GM03348 (cell line): ENCODE measurements at regions not wholly inside any gene's neighbourhood (a gene's known extent, or its start where the extent isn't known, plus 50 kb on each side); places are given as distances from the start of the nearest gene placed in this dataset.

ENCODE experiments used
- DNase-seq: peaks from one replicate; pipeline ENCODE4 v3.0.0; 2012; ENCODE audit warnings: low spot score

DNA sequence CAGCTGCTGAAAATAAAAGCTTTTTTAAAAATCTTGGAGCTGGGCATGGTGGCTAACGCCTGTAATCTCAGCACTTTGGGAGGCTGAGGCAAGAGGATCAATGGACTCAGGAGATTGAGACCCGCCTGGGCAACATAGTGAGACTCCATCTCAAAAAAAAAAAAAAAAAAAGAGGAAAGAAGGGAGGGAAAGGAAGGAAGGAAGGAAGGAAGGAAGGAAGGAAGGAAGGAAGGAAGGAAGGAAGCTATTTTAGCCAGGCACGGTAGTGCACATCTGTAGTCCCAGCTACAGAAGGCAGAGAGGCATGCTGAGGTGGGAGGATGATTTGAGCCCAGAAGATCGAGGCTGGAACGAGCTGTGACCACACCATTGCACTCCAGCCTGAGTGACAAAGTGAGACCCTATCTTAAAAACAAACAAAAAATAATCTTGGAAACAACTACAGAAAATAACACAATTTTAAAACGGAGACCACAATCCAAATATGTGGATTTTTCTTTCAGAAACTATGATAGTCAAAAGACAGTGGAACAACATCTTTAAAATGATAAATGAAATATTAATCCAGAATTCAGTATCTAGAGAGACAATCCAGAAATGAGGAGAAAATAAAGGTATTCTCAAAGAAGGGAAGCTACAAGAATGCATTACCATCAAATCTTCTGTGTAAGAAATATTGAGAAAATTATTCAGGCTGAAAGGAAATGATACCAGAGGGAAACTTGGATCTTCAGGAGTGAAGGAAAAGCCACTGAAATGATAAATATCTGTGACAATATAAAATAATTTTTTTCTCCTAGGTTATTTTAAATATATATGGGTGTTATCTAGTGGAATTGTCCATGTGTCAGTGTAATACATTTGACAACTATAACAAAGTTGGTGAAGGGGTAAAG is 182.0 kb downstream of the GPX5 start:
- DNase-seq = no peak

DNA sequence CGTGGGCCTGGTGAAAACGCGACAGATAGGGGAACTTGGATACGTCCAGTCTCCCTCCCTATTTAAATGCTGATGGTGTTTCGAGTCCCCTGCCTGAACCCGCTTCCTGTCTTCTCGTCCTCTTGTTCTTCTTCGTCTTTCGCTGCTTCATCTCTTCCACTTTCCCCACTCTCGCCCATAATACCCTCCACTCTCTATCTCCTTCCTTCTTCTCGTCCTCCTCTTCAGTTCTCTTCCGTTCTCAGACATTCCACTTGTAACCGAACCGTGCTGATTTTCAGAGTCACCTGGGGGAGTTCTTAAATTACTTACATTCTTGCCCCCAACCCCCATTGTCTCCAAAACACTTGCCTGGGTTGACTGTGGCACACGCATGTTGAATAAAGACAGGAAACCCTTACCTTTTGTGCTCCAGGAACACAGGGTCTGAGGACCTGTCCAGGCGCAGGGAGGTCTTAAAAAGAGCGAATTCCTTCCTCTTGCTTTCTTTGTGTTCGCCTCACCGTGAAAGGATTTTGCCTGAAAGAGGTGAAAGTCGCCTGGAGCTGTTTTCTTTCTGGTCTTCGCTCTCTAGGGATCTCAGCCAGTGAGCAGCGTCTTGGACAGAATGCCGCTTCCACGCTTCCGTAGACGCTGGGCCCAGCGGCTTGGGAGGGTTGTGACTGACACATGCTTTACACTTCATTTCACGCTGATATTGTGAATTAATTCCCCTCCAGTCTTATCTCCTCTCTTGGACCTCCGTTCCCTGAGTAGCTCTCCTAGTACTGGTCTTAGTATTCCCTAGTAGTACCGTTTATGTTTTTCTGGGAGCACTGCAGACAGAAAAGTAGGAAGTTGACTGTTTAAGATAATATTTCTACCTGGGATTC is 184.0 kb downstream of the GPX5 start:
- DNase-seq = no peak

- DNase-seq = no peak
These were observed 184.9 kb downstream of the GPX5 start for GRCh38 chr6:28710466-28711191.

DNA sequence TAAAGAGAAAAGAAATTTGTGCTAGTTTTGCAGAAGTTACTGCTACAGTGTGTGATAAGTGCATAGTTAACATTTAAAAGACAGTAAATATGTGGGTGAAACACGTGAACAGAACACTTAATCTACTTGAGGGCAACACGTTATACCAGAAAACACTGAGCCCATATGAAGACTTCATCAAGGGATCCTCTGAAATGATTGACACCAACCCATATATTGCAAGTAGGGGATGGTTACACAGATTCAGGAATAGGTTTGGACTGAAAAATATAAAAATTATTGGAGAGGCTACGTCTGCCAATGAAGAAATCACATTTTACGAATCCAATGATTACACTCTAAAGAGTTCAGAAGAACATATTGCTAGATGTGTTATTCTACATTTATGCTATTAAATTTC is 185.6 kb downstream of the GPX5 start:
- DNase-seq = no peak

DNA sequence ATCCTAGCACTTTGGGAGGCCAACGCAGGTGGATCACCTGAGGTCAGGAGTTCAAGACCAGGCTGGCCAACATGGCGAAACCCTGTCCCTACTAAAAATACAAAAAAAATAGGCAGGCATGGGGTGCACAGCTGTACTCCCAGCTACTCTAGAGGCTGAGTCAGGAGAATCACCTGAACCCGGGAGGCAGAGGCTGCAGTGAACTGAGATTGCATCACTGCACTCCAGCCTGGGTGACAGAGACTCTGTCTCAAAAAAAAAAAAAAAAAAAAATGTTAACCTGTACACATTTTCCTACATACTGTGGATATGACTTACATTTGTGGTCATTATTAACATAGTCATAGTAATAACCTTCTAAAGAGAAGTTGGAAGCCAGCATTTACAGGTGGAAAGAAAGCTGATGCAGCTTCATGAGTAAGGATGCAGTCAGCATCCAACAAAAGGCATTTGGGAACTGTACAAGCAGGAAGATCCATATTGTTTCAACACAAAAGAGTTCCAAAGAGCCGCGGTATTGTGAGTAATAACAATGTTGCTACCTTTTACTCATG is 186.2 kb downstream of the GPX5 start:
- no peak for DNase-seq

GRCh38 chr6:28712982-28713381 is 187.3 kb downstream of the GPX5 start:
- DNase-seq = no peak

DNA sequence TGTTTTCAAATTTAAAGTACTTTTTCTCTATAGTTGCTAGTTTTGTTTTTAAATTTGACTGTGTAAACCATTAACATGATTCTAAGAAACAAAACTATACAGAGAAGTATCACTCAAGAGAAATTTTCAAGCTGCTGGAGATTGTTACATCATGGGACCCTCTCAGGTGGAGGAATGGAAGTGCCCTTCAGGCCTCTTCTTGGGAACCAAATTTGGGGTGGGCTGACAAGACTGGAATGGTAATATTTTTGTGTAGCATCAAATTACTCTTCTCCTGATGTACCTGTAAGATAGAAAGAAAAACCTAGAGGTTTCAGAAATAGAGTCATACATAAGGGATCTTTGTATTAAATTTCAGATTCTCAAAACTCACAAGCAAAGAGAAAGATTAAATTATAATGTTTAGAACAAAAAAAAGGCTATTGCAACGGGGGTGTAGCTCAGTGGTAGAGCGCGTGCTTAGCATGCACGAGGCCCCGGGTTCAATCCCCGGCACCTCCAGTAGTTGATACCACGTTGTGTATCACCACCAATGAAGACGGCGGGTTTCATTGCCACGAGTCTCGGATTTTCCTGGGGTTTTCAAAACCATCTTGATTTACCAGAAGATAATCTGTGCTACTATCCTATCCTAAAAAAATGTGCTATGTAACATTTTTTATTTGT is 193.7 kb downstream of the GPX5 start:
- no peak for DNase-seq

DNA sequence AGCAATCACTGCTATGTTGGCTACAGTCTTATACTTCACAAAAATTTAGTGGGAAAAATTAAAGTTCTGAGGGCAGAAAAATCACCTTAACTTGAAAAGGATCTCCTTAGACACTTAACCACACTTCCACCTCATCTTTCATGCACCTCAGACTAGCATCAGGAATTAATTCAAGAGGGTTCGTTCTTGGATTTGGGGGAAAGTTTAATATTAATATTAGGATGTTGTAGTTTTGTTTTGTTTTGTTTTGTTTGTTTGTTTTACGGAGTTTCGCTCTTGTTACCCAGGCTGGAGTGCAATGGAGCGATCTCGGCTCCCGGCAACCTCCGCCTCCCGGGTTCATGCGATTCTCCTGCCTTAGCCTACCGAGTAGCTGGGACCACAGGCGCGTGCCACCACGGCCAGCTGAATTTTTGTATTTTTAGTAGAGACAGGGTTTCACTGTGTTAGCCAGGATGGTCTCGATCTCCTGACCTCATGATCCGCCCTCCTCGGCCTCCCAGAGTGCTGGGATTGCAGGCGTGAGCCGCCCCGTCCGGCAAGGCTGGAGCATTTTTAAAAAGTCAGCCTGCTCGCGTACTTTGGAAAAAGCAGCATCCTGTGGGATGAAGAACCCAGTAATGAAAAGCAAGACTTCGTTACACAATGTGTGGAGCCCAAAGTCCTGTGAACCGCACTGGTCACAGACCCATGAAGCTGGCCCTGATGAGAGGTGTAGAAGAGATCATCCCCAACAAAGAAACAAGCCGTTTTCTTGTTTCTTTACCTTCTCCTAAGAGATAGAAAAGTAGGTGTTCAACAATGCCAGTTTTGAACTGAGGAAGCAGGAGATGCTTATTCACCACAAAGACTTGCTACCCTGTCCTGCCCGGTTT is 194.9 kb downstream of the GPX5 start:
- no peak for DNase-seq

- DNase-seq = no peak
These were observed 195.7 kb downstream of the GPX5 start for GRCh38 chr6:28721372-28721771.

GRCh38 chr6:28724395-28724794 is 198.7 kb downstream of the GPX5 start:
- DNase-seq = no peak

DNA sequence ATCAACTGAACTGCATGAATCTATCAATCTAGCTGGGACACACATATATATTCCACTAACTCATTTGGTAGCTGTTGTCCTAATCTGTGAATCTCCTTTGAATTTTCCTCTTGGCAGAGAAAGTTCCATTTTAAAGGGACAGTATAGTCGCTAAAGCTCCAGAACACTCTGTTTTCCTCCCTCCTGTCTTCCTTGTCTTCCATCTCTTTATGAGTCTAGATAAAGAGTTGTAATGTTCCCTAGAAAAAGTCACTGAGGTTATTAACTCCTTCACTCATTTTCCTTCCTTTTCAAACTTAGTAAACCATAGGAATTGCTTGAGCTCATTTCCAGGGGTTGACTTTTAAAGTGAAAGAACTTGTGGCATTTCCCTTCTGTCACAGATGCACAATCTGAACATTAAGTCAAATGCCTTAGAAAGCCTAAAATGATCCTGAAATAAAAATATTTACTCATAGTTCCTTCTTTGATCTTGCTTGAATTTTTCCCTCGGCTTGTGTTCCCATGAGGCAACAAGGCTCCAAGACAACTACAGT is 198.4 kb downstream of the TRIM27 start:
- no peak for DNase-seq

DNA sequence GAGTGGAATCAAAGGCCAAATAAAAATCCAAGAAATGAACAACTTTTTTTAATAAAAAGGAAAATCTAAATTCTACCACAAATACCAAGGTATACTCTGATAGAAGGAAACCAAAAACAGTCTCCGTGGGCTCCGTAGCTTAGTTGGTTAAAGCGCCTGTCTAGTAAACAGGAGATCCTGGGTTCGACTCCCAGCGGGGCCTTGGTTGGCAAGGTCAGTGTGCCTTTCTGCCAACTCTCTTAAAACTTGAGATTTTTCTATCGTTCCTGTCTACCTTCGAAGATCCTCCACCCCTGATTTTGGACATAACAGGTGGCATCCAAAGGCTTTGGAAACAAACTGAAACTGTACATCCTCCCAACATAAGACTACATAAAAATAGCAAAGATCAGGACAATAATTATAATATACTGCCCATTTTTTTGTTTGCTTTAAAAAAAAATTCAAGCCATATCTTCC is 197.9 kb downstream of the TRIM27 start:
- DNase-seq = no peak

DNA sequence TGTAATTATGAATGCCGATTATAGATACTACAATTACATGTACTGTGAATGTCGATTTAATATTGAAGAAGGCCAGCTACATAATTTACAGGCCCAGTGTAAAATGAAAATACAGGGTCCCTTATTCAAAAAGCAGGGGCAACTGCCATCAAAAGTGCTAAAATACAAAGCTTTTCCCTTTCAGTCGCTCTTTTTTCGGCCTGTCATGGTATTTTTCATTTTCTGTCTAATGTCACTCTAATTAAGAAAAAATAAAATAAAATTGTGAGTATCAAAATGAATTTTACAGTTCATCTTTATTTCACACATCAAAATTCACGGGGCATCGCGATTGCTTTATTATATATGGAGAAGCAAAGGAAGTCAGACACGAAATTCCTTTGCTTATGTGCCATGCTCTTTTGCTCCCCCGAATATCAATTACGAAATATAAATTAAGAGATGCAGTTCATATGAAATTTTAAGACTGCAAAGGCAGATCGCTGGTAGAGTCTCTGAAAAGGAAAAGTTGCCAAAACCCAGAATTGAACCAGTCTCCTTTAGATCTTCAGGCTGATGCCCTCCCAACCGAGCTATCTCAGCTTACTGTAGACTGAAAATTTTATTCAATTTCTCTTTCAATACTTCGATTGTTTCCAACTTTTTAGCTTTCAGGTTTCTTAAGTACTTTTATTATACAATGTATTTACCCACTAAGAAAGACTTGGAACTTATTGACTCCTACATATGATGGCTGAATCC is 197.0 kb downstream of the TRIM27 start:
- DNase-seq = no peak

DNA sequence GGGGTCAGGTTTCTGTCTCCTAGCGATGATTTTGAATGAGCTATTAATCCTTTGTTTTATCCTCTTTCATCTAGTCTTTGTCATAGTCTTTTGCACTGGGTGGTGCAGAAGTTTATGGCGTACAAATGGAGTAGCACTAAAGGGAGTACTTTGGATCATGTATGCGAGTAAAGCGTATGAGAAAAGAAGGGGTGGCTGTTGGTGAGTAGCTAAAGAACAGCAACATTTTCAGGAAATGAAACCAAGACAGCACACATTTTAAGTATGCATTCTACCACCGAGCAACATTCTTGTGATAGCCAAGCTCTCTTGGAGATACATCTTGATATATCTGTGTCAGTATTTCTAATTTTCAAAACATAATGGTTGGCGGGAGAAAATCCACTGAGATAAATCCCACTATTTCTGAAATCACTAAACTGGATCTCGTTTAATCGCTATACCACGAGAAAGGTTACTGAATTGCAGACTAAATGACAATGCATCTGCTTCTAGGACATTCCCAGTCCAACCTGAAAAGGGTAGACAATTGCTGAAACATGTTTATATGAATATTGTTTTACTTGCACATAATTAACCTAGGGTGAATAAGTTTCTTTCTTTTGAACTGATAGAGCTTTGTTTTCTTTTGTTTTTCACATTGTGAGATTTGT is 196.1 kb downstream of the TRIM27 start:
- no peak for DNase-seq

GRCh38 chr6:28729501-28730402 is 194.0 kb downstream of the TRIM27 start:
- no peak for DNase-seq

DNA sequence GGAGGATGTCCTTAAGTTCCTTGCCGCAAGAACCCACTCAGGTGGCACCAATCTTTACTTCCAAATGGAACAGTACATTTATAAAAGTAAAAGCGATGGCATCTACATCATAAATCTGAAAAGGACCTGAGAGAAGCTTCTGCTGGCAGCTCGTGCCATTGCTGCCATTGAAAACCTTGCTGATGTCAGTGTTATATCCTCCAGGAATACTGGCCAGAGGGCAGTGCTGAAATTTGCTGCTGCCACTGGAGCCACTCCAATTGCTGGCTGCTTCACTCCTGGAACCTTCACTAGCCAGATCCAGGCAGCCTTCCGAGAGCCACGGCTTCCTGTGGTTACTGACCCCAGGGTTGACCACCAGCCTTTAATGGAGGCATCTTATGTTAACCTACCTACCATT is 191.7 kb downstream of the TRIM27 start:
- DNase-seq = no peak

GRCh38 chr6:28734443-28734959 is 189.3 kb downstream of the TRIM27 start:
- DNase-seq = no peak

- no peak for DNase-seq
These were observed 187.7 kb downstream of the TRIM27 start for GRCh38 chr6:28736121-28736520.
